Activated CD4-positive, alpha-beta T cell treated with anti-CD3 and anti-CD28 coated beads, Interleukin-10, Interleukin-2, amounts not matched to agents 100 ng/mL and 50 ng/mL, durations not matched to agents 16 hours and 8 hours (primary cell): ENCODE measurements at regions not wholly inside any gene's neighbourhood (a gene's known extent, or its start where the extent isn't known, plus 50 kb on each side); places are given as distances from the start of the nearest gene placed in this dataset.

ENCODE experiments used
- DNase-seq: peaks from one replicate; pipeline ENCODE4 v3.0.0-alpha.2; 2020

DNA sequence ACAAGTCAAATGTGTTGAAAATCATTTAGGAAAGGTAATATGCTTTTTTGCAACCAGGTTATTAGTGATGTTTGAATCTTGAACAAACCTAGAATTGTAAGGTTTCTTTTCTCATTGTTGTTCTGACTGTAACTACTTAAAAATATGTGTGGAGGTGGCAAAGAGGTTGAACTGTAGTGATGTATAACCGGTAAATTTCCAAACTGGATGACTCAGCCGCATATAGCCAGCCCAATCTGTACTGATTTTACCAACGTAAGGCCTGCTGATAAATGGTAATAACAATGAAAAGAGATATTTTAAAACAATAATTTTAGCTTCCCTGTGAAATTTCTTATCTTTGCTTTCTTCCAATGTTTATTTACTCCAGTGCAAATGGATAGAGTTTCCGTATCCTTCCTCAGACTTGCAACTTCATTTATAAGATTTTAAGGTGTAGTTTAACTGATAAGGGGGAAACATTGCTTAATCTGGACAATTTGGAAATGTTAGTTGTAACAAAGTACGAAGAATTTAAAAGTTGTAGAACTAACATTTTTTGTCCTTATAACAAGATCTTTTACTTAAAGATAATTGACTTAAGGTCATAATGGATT, 1170.4 kb upstream of the ZEB2 start:
- no peak for DNase-seq

DNA sequence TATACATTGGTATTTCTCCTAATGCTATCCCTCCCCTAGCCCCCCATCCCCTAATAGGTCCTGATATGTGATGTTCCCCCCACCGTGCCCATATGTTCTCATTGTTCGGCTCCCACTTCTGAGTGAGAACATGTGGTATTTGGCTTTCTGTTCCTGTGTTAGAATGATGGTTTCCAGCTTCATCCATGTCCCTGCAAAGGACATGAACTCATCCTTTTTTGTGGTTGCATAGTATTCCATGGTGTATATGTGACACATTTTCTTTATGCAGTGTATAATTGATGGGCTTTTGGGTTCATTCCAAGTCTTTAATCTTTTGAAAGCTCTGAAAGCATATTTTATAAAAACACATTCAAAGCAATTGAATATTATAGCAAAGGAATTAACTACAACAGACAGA, 1169.4 kb upstream of the ZEB2 start:
- DNase-seq: no peak

DNA sequence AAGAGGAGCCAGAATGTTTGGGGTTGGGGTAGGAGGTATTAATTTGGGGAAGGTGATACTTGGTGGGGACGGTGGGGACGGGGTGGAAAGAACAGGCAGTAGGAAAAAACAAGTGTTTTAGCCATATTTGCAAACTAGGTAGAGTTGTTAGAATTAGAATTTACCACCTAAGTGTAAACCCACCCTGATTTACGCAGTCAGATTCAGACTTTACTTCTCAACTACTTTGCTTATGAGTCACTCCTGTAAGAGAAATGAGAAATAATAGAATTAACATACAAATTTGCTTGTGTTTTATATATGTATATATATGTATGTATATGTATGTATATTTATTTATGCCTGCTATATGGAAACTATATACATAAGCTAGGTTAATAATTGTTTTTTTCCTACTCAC, 1168.2 kb upstream of the ZEB2 start:
- no peak for DNase-seq

DNA sequence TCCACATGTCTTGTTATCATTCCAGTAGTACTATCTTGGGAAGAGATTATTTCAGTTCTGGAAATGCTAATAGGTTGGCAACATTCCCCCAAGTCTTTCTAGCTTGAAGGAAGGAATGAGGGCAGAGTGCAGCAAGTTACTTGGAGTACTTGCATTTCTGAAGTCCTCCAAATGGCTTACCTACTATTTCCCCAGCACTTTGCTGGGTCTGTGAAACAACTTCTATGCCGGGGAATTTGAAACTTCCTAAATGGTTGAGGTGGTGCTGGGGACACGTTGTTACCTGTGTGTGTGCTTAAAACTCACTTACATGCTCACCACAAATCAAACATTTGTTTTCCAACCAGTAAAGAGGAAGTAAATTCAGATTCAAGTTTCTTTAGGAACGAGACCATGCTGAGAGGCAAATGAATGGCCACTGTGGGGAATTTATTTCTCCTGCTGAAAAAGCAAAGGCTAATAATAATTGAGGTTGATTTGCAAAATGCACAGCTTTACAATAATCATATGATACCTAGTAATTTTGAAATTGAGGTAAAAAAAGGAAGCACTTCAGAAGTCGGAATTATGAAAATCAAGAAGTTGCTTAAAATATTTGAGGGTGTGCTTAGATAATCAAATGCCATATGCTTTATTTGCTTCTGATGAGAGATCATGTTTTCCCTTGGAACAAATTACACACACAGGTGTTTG, 1167.7 kb upstream of the ZEB2 start:
- DNase-seq: no peak

DNA sequence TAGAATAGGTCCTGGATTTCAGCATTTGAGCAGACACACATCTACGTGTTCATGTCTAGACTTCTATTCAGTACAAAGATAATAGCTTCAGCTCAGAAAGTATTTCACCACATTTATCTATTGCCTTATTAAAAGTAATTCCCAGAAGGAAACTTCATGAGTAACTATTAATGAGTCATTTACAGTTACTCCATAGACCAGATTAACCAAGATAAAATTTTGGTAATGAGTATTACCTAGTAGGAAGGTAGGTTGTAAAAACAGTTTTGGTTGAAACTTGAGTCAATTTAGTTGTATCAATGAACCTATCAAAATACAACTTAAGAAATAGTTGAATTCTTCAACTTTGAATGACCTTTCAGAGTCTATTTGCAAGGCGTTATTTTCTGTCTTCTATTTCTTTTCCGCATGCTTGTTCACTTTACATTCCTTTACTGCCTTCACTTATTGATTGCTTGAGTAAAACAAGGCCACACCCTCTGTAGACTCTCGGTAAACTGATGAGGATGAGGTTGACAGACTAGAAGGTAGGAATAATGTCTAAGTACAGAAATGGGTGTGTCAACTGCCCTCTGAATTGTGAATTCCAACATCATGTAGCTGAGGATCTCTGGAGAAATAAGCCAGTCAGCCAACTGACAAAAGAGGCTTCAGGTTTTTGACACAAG, 1165.6 kb upstream of the ZEB2 start:
- DNase-seq: no peak

DNA sequence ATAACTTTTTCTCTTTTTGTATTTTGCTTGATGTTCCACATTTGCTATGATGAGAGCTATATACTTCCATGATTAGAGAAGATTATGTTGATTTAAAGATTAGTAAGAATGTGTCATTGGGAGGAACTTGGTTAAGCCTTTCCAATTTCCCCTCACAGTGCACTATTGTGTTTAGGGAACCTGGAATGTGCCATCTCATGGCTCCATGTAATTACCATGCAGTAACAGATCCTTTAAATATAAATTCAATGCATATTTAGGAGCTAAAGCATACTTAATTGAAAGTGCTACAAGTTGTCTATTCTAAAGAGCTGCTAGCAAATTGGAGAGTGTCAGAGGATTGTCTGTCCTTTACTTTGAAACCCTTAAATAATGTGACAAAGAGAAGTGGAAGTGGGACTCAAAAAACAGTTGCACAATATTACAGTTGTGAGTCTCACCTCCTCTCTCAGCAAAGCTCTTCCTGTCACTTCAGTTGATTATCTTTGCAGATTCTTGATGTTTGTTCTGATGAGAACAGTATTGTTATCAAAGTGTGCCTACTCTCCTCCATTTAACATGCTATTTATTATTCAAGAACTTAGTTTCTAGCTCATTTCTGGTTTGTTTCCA, 1162.7 kb upstream of the ZEB2 start:
- DNase-seq: no peak

DNA sequence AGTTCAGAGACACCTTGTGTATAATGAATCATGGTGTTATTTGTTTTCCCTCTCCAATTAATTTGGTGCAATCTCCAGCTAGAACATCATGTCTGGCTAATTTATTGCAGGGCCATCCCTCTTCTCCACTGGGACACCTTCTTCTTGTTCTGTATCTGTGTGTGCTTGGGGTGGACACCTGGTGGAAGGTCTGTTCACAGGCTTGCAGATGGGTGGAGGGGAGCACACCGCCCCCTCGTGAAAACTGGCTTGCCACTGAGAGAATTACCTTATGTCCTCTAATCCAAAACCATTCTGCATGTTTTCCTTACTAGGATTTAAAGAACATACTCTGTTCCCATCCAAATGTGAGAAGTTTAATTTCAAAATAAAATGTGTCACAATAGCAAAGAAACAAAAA, 1160.4 kb upstream of the ZEB2 start:
- no peak for DNase-seq

DNA sequence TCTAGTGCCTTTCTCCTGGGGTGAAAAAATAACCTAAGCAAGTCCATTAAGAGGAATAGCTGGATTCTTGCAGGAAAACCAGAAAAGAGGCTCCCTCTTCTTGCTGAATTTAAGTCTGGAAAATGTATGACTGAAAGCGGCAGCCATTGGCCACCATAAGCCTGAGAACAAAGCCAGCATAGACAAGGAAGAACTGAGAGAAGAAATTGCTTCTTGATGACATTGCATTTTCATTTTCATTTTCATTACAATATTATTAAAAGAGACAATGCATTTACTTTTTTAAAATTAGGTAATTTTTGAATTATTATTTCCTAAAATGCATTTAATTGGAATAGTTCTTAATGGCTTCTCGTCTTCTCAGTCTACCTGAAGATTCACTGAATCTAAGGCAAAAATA, 1157.5 kb upstream of the ZEB2 start:
- no peak for DNase-seq

DNA sequence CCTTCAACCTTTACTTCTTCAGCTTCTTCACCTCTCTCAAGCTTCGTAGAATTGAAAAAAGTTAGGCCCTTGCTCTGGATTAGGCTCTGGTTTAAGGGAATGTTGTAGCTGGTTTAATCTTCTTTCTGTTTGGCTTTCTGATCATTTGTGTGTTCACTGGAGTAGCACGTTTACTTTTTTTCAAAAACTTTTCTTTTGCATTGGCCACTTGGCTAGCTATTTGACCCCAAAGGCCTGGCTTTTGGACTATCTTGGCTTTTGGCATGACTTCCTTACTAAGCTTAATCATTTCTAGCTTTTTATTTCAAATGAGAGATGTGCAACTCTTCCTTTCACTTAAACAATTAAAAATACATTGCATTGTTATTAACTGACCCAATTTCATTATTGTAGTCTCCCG, 1154.8 kb upstream of the ZEB2 start:
- no peak for DNase-seq

DNA sequence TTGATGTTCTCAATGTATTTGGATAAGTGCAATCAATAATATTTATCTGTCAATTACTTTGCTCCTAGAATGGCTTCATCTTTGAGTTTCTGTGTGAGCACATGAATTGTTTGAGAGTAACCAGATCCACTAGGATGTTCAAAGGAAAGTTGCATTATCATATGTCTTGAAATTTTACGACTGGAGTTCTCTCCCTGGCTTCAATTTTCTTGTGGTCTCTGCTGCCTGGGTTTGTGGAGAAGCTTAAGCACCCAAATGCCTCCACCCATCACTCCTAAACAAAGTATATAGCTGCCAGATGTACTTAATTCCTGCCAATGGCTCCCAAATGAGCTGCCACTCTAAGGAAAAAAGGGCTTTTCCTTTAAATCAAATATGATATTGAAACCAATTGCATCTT, 1149.4 kb upstream of the ZEB2 start:
- no peak for DNase-seq

DNA sequence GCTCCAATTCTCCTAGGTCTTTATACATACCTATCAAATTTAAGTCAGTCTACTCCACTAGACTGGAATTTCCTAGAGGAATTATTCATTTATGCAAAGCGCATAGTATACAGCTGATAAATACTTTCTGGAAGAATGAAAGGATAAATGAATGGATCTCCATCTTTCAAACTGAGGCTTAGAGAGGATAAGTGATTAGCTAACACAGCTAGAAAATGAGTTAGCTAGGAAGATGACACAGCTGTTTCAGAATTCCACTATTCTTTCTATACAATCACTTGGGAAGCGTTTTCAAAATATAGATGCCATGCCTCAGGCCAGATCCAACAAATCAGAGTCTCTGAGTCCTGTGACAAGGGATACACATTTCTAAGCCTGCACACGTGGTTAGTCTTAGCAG, 1146.6 kb upstream of the ZEB2 start:
- no peak for DNase-seq

DNA sequence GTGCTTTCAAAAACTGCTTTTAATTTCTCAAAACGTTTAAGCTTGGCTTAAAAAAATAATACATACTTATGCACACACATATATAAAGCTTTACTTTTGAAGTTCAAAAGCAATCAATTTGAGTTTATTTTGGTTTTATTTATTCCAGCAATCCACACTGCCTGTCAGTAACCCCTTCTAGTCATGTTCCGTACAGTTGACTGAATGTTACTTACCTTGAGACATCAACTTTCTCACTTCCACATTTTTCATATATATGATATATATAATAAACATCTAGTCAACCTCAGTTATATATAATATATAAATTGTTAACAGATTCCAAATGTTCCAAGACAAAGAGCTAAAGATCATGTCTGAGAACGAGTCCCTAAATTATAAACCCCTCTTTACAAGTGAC, 1137.3 kb upstream of the ZEB2 start:
- no peak for DNase-seq

DNA sequence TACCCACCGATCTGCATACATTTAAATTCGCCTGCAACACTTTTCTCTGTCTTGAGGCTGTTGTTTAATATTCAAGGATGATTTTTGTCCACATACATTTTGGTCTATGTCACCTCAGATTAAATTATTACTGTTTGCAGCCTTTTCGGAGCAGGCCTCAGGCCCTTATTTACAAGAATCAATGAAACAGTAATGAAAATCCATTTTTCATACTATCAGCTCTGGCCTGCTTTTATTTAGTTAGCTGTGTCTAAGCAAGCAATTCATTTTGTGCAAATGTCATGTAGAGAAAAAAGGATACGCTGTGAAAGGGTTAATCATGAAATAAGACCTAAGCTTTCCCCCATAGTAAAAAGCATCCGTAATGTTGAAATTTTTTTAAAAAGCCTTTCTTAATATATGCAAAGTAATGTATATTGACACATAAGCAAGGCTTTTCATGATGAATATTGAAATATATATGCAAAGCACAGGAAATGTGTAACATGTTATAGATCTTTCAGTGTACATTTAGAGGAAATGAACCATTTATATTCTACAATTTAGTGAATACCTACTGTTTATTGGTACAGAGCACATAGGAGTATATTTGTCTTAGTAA, 1135.3 kb upstream of the ZEB2 start:
- DNase-seq: no peak

DNA sequence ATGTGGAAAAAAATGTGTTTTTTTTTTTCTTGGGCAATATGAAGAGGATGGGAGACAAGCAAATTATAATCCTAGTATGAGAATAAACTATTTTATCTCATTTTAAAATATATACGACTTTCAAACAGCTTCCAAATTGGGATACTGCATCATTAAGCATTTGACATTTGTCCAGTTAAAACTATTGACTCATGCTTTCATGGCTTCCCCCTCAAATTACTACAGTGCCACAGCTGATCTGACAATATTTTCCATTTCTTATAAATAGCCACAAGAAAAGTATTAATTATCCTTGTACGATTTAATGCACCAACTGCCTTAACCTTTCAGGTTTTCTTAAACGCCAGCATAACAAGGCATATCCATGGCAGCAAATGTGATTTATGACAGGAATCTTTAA, 1134.8 kb upstream of the ZEB2 start:
- no peak for DNase-seq

DNA sequence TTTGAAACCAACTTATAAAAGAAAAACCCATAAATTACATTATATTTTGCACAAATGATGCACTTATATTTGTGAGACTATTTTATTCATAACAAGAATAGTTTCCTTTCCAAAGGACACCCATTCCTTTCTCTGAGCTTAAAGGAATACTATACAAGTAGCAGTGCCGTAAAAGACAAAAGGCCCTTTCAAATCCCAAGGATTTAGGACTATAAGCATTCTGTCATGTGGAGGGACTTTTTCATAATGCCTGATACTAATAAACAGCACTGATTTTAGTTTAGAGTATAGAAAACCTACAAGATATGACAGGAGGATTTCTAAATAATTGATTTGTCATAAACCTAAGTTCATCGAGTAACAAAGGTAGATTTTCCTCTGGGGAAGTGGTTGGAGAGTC, 1134.2 kb upstream of the ZEB2 start:
- DNase-seq: no peak

DNA sequence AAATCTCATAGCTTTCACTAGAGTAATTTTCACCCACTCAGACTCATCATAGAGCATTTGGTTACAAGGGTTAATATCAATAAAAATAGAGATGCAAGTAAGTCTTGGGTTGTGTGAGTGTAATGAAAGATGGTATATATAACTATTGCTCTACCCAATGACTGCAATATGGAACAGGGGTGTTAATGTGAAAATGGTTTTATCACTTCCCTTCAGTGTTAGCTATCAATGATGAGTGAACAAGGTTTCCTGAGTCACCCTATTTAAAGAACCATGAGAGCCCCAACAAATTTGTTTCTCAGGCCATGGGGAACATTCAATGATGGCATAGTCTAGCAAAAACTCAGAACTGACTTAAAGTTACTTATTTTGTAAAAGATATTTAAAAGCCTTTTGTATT, 1133.6 kb upstream of the ZEB2 start:
- DNase-seq: no peak

DNA sequence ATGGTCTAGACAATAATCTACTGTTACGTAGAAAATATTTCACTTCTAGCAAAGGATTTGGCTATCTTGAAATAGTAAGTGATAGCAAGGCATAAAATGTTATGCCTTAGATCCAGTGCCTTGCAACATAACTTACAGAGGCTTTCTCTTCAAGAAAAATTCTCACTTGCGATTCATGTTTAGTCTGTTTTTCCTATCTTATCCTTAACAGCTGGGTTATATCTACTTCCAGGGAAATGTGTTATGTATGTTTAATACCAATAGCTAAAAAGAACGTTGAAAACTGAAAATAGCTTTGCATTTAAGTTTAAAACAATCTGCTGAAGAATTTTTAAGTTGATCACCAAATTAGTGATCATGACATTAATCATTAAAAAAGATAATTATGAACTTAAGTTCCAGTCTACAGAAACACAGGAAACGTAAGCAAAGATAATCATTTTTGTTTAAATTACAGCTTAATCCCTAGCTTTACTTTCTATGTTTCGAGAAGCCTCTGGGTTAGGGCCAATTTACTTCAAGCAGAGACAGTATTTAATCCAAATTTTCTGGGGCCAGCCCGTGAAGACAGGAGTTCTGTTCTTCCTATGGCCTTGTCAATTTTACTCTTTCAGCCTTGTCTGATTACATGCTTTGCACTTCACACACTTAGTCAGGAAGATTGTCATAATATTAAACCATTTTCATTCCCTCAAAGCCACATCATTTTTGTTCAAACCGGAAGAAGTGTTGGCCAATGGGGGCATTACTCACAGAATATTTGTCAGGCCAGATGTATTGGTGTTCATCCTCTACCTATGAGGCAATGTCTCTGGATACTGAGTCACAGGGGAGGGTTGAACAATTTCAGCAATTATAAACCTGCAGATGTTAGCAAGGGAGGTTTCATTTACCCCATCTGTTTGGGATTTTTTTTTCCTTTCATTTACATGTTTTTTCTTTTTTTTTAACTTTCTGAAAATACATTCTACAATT, 1132.9 kb upstream of the ZEB2 start:
- DNase-seq: no peak

DNA sequence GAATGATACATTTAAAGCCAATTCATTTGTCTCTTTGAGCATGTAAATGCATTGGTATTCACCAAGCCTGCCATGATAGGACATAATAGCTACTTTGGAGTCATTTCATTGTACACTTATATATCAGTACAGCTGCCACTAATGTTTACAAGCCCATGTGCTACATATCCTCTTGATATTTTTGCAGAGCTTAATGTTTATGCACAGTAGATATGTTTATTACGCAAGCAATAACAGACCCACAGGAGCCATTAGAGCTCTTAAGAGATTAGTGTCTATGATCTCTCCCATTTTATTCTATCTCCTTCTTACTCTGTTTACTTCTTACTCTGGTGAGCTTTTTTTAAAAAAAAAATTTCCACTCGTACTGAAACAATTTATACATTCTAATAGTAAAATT, 1132.1 kb upstream of the ZEB2 start:
- no peak for DNase-seq

DNA sequence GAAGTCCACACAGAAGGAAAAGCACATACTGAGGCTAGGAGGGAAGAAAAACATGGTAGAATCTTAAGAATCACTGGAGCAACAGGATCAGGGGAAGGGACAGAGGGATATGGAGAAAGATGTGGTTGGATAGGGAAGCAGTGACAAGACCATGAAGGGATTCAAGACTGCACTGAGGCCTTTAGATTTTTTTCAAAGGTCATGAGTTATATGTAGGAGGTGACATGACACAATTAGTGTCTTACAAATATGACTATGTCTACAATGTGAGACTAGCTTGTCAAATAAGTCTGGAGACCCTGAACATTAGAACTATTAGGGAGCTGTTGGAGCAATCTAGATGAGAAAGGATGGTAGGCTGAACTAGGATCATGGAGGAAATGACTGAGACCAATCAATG, 1130.3 kb upstream of the ZEB2 start:
- no peak for DNase-seq

DNA sequence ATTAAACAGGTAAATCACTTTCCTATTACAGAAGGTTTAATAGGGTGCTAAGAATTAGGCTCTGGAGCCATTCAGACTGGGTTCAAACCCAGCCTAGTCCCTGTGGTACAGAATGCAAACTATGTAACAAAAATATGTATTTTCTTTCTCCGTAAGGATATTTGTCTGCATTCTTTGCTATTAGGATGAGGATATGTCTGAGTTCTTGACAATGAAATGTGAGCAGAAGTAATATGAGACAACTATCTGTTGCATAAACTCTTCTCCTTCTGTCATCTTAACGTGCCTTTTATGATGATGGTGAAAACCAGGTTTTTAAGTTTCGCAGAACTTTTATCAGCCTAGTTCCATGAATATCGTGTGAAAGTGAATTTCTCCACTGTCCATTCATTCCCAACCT, 1129.1 kb upstream of the ZEB2 start:
- DNase-seq: no peak

DNA sequence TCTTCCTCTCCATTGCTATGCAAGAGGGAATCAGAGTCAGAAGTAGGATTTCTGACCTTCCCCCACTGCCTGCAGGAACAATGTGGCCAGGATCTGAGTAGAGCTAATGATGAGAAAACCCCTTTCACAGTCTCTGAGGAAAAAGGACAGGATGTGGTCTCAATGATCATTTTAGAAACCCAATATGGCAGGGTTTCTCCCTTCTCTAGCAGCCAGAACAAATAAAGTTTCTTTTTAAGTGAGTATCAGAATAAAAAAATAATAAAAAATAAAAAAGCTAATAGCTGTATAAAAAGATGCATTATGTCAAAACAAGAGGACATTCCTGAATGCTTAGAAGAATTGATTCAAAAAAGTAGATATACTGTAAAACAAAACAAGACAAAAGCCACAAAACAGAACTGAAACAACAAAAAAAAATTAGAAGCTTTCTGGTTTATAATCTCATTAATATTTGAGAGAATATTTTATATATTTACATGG, 1124.9 kb upstream of the ZEB2 start:
- DNase-seq: no peak

DNA sequence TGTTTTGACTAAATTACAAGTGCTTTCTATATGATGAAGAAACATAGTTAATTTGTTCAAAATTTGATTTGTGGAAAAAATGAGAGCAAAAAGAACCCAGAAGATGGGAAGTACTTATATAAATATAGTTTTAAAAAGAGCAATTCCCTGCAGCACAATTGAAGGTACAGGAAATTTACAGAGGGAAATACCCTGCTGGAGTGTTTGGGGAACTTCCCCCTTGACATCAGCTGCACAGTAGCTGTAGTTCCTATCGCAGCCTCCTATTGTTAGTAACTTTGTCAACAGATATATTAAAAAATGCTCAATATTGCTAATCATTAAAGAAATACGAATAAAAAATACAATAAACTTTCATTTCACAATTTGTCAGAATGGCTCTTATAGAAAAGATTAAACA, 1118.8 kb upstream of the ZEB2 start:
- DNase-seq: no peak
